ENCODE measurements at regions not wholly inside any gene's neighbourhood (a gene's known extent, or its start where the extent isn't known, plus 50 kb on each side); places are given as distances from the start of the nearest gene placed in this dataset.

DNA sequence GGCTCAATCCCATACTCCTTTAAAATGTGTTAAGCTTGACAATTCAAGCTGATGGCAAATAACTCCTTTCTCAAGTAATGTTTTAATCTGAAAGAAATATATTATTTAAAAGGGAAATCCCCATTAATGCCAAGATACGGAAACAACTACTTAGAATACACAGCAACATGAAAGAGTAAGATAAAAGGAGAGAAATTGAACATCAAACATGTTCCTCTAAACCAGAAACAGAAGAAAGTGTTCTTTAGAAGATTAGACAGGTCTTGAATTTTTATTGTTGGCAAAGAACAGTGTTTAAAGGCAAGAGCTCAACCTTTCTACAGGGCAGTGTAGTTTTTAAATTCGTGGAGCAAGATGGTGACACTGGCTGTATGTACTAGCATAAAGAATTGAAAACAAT is 105.8 kb upstream of the NRIP1 start:
- H3K18ac ChIP-seq (ENCODE audit: low read length): no peak overlapping the region
- no peaks in the 10 kb centered on the region for H3K36me3 ChIP-seq (replicated peaks in 1 of 2; ENCODE audit: control insufficient read depth in 2 of 2, insufficient read depth in 2 of 2, low read length in 2 of 2)
- H3K4me2 ChIP-seq (ENCODE audit: insufficient read depth, low read length, poor library complexity, severe bottlenecking): no peak overlapping the region
- H3K4me1 ChIP-seq (ENCODE audit: control insufficient read depth in 2 of 2, insufficient read depth in 1 of 2, low read depth in 1 of 2, low read length in 2 of 2): no peaks in the 10 kb centered on the region
- no peak overlapping the region for H2BK120ac ChIP-seq (ENCODE audit: low read depth, low read length)
- H2BK5ac ChIP-seq (ENCODE audit: low read length): no peak overlapping the region
- H3K79me1 ChIP-seq (ENCODE audit: low read depth, low read length): no peaks in the 10 kb centered on the region
- no peak overlapping the region for H4K8ac ChIP-seq (ENCODE audit: low read depth, low read length)
- no peak overlapping the region for H2BK12ac ChIP-seq (ENCODE audit: low read length)
- H2AK5ac ChIP-seq (ENCODE audit: low read depth, low read length): no peak overlapping the region
- H3K4ac ChIP-seq (ENCODE audit: low read length): no peak overlapping the region
- H3K9me3 ChIP-seq (replicated peaks in 1 of 2; ENCODE audit: control insufficient read depth in 2 of 2, insufficient read depth in 1 of 2, low read depth in 1 of 2, low read length in 2 of 2): peaks cover 0 to 1% of the 10 kb centered on the region in 2 donors
- H3K27ac ChIP-seq (replicated peaks; ENCODE audit: low read length): no peak overlapping the region
- H2AFZ ChIP-seq (ENCODE audit: low read length): no peak overlapping the region
- no peak overlapping the region for H4K91ac ChIP-seq (ENCODE audit: low read depth, low read length, poor library complexity)
- no CpG with 5 or more reads among the region's 2 CpGs for WGBS, 2 donors (ENCODE audit: extremely low coverage in 2 of 2, insufficient read length in 2 of 2, insufficient replicate concordance in 1 of 2)
- H3K4me3 ChIP-seq (ENCODE audit: low read length in 2 of 2): no peak overlapping the region
- H3K14ac ChIP-seq (ENCODE audit: low read length): no peak overlapping the region
- no peak overlapping the region for H3K23ac ChIP-seq (ENCODE audit: low read depth, low read length, poor library complexity)
- H2BK15ac ChIP-seq (ENCODE audit: low read length): no peak overlapping the region
- no peak for DNase-seq (ENCODE audit: low spot score)
- no peak overlapping the region for H3K9ac ChIP-seq (ENCODE audit: low read depth, low read length, poor library complexity)
- no peaks in the 10 kb centered on the region for H3K27me3 ChIP-seq (ENCODE audit: control insufficient read depth in 3 of 3, insufficient read depth in 3 of 3, low read depth in 1 of 3, low read length in 3 of 3)

DNA sequence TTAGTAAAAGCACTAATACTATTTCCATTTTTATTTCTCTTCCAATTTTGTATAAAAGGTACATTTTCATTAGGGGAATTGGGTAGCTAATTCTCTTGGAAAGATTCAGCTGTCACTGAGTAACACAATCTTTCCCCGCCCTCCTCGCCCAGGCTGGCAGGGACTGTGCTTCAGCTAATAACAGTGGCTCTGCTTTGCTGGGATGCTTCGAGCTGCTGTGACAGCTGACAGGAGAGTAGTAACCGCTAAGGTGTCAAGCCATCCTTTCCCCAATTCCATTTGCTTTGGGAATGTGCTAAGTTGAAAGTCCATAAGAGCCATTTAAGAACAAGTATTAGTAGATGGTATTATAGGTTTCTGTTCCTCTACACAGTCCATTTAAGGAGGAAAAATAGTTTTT is 106.7 kb upstream of the NRIP1 start:
- Histone ChIP-seq H2BK120ac (ENCODE audit: low read depth, low read length) (no peak overlapping the region), H2AFZ (ENCODE audit: low read length) (no peak overlapping the region), H2BK12ac (ENCODE audit: low read length) (no peak overlapping the region), H3K4me3 (ENCODE audit: low read length in 2 of 2) (no peak overlapping the region), H2BK15ac (ENCODE audit: low read length) (no peak overlapping the region), H3K27me3 (ENCODE audit: control insufficient read depth in 3 of 3, insufficient read depth in 3 of 3, low read depth in 1 of 3, low read length in 3 of 3) (no peaks in the 10 kb centered on the region), H3K27ac (replicated peaks; ENCODE audit: low read length) (no peak overlapping the region), H3K9ac (ENCODE audit: low read depth, low read length, poor library complexity) (no peak overlapping the region), H3K36me3 (replicated peaks in 1 of 2; ENCODE audit: control insufficient read depth in 2 of 2, insufficient read depth in 2 of 2, low read length in 2 of 2) (no peaks in the 10 kb centered on the region), H3K23ac (ENCODE audit: low read depth, low read length, poor library complexity) (no peak overlapping the region), H3K18ac (ENCODE audit: low read length) (no peak overlapping the region), H3K9me3 (replicated peaks in 1 of 2; ENCODE audit: control insufficient read depth in 2 of 2, insufficient read depth in 1 of 2, low read depth in 1 of 2, low read length in 2 of 2) (peaks cover 0 to 1% of the 10 kb centered on the region in 2 donors), H3K4ac (ENCODE audit: low read length) (no peak overlapping the region), H3K79me1 (ENCODE audit: low read depth, low read length) (no peaks in the 10 kb centered on the region), H3K4me2 (ENCODE audit: insufficient read depth, low read length, poor library complexity, severe bottlenecking) (no peak overlapping the region), H4K91ac (ENCODE audit: low read depth, low read length, poor library complexity) (no peak overlapping the region), H3K14ac (ENCODE audit: low read length) (no peak overlapping the region), H2AK5ac (ENCODE audit: low read depth, low read length) (no peak overlapping the region), H4K8ac (ENCODE audit: low read depth, low read length) (no peak overlapping the region), H2BK5ac (ENCODE audit: low read length) (no peak overlapping the region), H3K4me1 (ENCODE audit: control insufficient read depth in 2 of 2, insufficient read depth in 1 of 2, low read depth in 1 of 2, low read length in 2 of 2) (no peaks in the 10 kb centered on the region)
- DNase-seq (ENCODE audit: low spot score): no peak
- no CpG with 5 or more reads among the region's 4 CpGs for WGBS, 2 donors (ENCODE audit: extremely low coverage in 2 of 2, insufficient read length in 2 of 2, insufficient replicate concordance in 1 of 2)

DNA sequence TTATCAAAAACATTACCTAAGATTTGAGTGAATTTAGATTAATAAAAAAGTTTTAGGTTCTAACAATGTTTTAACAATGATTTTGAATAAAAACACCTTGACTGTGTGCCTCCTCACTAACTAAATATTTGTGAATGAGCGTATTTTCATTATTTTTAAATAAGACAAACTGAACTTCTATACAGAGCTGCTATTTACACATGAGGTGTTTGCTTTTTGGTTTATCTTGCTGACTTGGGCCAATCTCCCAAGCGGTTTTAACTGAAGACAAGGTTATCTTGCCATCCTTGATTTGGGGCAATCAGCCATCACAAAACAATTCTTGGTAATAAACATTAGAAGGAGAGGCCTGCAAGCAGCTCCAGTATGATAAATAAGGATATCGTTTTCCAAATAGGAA is 108.2 kb upstream of the NRIP1 start:
- no peak overlapping the region for H2AK5ac ChIP-seq (ENCODE audit: low read depth, low read length)
- no peak overlapping the region for H2BK15ac ChIP-seq (ENCODE audit: low read length)
- no peak overlapping the region for H3K27ac ChIP-seq (replicated peaks; ENCODE audit: low read length)
- H3K4me2 ChIP-seq (ENCODE audit: insufficient read depth, low read length, poor library complexity, severe bottlenecking): no peak overlapping the region
- DNase-seq (ENCODE audit: low spot score): no peak
- no peak overlapping the region for H4K8ac ChIP-seq (ENCODE audit: low read depth, low read length)
- H3K9ac ChIP-seq (ENCODE audit: low read depth, low read length, poor library complexity): no peak overlapping the region
- no peak overlapping the region for H3K14ac ChIP-seq (ENCODE audit: low read length)
- H3K4ac ChIP-seq (ENCODE audit: low read length): no peak overlapping the region
- H2BK120ac ChIP-seq (ENCODE audit: low read depth, low read length): no peak overlapping the region
- H3K9me3 ChIP-seq (replicated peaks in 1 of 2; ENCODE audit: control insufficient read depth in 2 of 2, insufficient read depth in 1 of 2, low read depth in 1 of 2, low read length in 2 of 2): peaks cover 0 to 1% of the 10 kb centered on the region in 2 donors
- no peak overlapping the region for H3K4me3 ChIP-seq (ENCODE audit: low read length in 2 of 2)
- no CpG with 5 or more reads among the region's 3 CpGs for WGBS, 2 donors (ENCODE audit: extremely low coverage in 2 of 2, insufficient read length in 2 of 2, insufficient replicate concordance in 1 of 2)
- H2AFZ ChIP-seq (ENCODE audit: low read length): no peak overlapping the region
- H2BK5ac ChIP-seq (ENCODE audit: low read length): no peak overlapping the region
- H3K18ac ChIP-seq (ENCODE audit: low read length): no peak overlapping the region
- no peaks in the 10 kb centered on the region for H3K4me1 ChIP-seq (ENCODE audit: control insufficient read depth in 2 of 2, insufficient read depth in 1 of 2, low read depth in 1 of 2, low read length in 2 of 2)
- no peaks in the 10 kb centered on the region for H3K27me3 ChIP-seq (ENCODE audit: control insufficient read depth in 3 of 3, insufficient read depth in 3 of 3, low read depth in 1 of 3, low read length in 3 of 3)
- H3K36me3 ChIP-seq (replicated peaks in 1 of 2; ENCODE audit: control insufficient read depth in 2 of 2, insufficient read depth in 2 of 2, low read length in 2 of 2): no peaks in the 10 kb centered on the region
- H2BK12ac ChIP-seq (ENCODE audit: low read length): no peak overlapping the region
- H3K23ac ChIP-seq (ENCODE audit: low read depth, low read length, poor library complexity): no peak overlapping the region
- no peaks in the 10 kb centered on the region for H3K79me1 ChIP-seq (ENCODE audit: low read depth, low read length)
- H4K91ac ChIP-seq (ENCODE audit: low read depth, low read length, poor library complexity): no peak overlapping the region

DNA sequence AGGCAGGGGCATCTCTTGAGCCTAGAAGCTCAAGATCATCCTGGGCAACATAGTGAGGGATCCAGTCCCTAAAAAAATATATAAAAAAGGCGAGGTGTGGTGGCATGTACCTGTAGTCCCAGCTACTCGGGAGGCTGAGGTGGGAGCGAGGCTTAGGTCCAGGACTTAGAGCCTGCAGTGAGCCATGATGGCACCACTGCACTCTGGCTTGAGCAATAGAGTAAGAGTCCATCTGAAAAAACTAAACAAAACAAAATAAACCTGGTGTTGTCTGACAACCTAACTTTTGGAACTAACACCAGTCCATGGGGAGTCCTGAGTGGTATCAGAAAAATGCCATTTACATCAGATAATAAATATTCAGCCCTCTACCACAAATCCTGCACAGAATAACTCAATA is 110.1 kb upstream of the NRIP1 start:
- Histone ChIP-seq H3K79me1 (ENCODE audit: low read depth, low read length) (no peaks in the 10 kb centered on the region), H3K4me3 (ENCODE audit: low read length in 2 of 2) (no peak overlapping the region), H3K4me1 (ENCODE audit: control insufficient read depth in 2 of 2, insufficient read depth in 1 of 2, low read depth in 1 of 2, low read length in 2 of 2) (no peaks in the 10 kb centered on the region), H2BK5ac (ENCODE audit: low read length) (no peak overlapping the region), H3K36me3 (replicated peaks in 1 of 2; ENCODE audit: control insufficient read depth in 2 of 2, insufficient read depth in 2 of 2, low read length in 2 of 2) (no peaks in the 10 kb centered on the region), H2BK120ac (ENCODE audit: low read depth, low read length) (no peak overlapping the region), H2AK5ac (ENCODE audit: low read depth, low read length) (no peak overlapping the region), H3K4ac (ENCODE audit: low read length) (no peak overlapping the region), H3K27me3 (ENCODE audit: control insufficient read depth in 3 of 3, insufficient read depth in 3 of 3, low read depth in 1 of 3, low read length in 3 of 3) (no peaks in the 10 kb centered on the region), H2BK15ac (ENCODE audit: low read length) (no peak overlapping the region), H3K18ac (ENCODE audit: low read length) (no peak overlapping the region), H3K9me3 (replicated peaks in 1 of 2; ENCODE audit: control insufficient read depth in 2 of 2, insufficient read depth in 1 of 2, low read depth in 1 of 2, low read length in 2 of 2) (no peaks in the 10 kb centered on the region), H2AFZ (ENCODE audit: low read length) (no peak overlapping the region), H3K27ac (replicated peaks; ENCODE audit: low read length) (no peak overlapping the region), H3K14ac (ENCODE audit: low read length) (no peak overlapping the region), H3K23ac (ENCODE audit: low read depth, low read length, poor library complexity) (no peak overlapping the region), H3K4me2 (ENCODE audit: insufficient read depth, low read length, poor library complexity, severe bottlenecking) (no peak overlapping the region), H4K91ac (ENCODE audit: low read depth, low read length, poor library complexity) (no peak overlapping the region), H2BK12ac (ENCODE audit: low read length) (no peak overlapping the region), H4K8ac (ENCODE audit: low read depth, low read length) (no peak overlapping the region), H3K9ac (ENCODE audit: low read depth, low read length, poor library complexity) (no peak overlapping the region)
- WGBS, 2 donors (ENCODE audit: extremely low coverage in 2 of 2, insufficient read length in 2 of 2, insufficient replicate concordance in 1 of 2): no CpG with 5 or more reads among the region's 3 CpGs
- DNase-seq (ENCODE audit: low spot score): no peak
